MM.1S (cell line): ENCODE measurements at regions not wholly inside any gene's neighbourhood (a gene's known extent, or its start where the extent isn't known, plus 50 kb on each side); places are given as distances from the start of the nearest gene placed in this dataset.

ENCODE experiments used
- CTCF ChIP-seq: fragments of 300-600 bp; sonication (generic); IDR thresholded peaks from 2 replicates; pipeline ENCODE4 v1.5.1; 2016; ENCODE audit warnings: antibody characterized with exemption, low read length, mixed read lengths
- EZH2 ChIP-seq: fragments of 300-600 bp; sonication (generic); optimal IDR thresholded peaks from 2 replicates; pipeline ENCODE3; 2017; ENCODE audit warnings: low read depth, mild to moderate bottlenecking, antibody characterized with exemption, low read length, mixed read lengths
- EZH2phosphoT487 ChIP-seq: fragments of 300-600 bp; sonication (generic); IDR thresholded peaks from 2 replicates; pipeline ENCODE4 v1.6.1; 2018; ENCODE audit warnings: antibody characterized with exemption, low read length

DNA sequence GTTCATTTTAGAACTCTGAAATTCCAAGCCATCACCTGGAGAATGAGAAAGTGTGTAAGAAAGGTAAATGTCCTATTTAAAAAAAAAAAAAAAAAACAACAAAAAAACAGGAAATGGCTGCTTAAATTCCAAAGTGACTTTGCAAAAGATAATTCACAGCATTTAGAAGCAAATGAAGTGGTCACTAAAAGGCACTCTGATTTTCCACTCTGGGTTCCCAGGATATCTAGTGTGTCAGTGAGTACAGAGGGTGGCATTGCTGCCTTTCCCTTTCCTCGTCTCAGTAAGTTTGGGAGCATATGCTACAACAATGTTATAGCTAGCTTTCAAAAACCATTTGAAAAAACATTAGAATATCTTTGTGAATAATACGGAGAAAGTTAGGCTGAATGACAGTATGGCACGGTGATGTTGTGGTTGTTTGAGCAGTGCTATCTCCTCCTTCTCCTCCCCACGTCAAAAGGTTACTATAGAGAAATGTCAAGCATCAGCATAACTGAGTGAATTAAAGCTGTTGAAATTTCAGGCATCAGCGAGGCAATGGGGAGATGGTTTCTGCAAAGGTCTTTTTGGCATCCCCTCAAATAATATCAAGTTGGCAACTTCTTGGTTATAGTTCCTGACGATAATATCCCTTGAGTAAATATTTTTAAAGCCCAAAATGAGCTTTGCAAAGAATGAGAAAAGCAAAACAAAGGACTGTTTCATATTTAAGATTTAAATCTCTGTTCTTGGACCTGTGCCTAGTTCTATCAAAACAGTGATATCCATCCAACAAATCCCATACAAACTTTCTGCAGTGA lies 164.5 kb upstream of the E2F7 start:
- no peak for TF ChIP-seq CTCF
- TF ChIP-seq EZH2, result no peak
- no peak for TF ChIP-seq EZH2phosphoT487
